ENCODE measurements at regions not wholly inside any gene's neighbourhood (a gene's known extent, or its start where the extent isn't known, plus 50 kb on each side); places are given as distances from the start of the nearest gene placed in this dataset.

DNA sequence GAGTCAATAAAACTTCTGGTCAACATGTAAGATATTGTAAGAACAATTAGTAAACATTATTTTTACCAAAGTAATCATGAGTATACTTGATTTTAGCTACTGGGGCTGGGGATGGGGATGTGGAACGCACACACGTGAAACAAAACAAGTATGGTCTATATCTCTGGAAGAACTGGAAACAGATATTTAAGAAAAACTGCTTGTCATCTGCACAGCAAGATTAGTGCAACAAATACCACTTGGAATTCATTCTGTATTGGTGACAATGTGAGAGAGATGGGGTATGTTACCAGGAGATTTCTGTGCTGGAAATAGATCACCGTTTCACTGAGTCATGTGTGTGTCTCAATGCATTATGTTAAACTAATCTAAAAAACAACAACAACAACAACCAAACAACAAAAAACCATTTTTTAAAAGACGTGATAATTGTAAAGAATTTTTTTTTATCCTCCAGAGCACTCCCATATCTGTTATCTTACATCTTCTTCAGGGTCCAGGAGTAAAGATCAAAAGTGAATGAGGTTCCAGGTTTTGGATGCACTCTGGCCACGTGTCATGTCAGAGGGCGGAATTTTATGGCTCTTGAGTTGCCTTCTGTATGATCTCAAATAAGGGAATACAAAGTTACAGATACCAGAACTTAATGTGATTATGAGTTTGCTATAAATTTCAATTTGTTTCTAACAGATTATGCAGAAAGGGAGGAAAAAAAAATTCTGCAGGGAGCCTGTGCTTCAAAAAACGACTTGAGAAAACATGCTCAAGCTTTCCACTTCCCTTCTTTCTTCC is 153.0 kb downstream of the BBOX1 start:
- no peak for DNase-seq (ENCODE audit: low spot score)
- TF ChIP-seq, protein P1, sequence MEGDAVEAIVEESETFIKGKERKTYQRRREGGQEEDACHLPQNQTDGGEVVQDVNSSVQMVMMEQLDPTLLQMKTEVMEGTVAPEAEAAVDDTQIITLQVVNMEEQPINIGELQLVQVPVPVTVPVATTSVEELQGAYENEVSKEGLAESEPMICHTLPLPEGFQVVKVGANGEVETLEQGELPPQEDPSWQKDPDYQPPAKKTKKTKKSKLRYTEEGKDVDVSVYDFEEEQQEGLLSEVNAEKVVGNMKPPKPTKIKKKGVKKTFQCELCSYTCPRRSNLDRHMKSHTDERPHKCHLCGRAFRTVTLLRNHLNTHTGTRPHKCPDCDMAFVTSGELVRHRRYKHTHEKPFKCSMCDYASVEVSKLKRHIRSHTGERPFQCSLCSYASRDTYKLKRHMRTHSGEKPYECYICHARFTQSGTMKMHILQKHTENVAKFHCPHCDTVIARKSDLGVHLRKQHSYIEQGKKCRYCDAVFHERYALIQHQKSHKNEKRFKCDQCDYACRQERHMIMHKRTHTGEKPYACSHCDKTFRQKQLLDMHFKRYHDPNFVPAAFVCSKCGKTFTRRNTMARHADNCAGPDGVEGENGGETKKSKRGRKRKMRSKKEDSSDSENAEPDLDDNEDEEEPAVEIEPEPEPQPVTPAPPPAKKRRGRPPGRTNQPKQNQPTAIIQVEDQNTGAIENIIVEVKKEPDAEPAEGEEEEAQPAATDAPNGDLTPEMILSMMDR (IDR thresholded peaks at IDR 0.05) = no peak
- Histone ChIP-seq H3K27ac (no peak overlapping the region), H3K4me3 (no peak overlapping the region)

DNA sequence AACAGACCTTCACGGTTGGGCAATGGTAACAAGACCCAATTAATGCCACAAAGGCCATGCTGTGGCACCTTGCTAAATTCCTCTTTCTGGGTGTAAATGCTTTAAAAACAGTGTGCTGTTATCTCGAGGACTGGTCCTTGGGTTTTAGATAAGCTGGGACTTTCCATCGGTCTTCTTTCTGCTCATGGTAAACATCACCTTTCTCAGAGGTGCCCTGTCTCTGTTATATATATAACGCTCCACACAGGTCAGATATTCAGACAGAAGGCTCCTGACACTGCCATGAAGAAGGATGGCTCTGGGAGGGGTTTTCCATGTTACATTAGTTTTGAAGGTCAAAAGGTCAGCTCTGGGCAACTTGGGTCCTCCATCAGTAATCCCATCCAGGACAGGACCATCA is 151.6 kb downstream of the BBOX1 start:
- DNase-seq (ENCODE audit: low spot score) = no peak
- no peak overlapping the region for H3K27ac ChIP-seq
- no peak overlapping the region for H3K4me3 ChIP-seq
- TF ChIP-seq, protein P1 (IDR thresholded peaks at IDR 0.05) = no peak

DNA sequence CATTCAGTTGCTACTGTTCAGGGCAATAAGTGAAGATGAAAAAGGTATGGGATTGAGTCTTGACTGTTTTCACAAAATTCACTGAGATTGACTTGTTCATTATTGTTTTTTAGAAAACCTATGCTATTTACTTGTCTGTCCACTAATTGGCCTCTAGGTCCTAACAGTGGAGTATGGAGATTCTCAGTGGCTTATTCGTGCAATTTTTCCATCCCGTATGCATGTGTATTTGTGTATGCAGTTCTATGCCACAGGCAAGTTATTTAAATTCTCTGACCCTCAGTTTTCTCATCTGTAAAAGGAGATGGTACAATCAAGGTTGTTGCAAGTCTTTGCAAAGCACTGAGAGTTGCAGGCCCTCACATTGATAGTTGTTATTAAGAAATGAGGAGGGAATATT is 151.0 kb downstream of the BBOX1 start:
- no peak for DNase-seq (ENCODE audit: low spot score)
- Histone ChIP-seq H3K27ac (no peak overlapping the region), H3K4me3 (no peak overlapping the region)
- TF ChIP-seq, protein P1 (IDR thresholded peaks at IDR 0.05) = no peak

DNA sequence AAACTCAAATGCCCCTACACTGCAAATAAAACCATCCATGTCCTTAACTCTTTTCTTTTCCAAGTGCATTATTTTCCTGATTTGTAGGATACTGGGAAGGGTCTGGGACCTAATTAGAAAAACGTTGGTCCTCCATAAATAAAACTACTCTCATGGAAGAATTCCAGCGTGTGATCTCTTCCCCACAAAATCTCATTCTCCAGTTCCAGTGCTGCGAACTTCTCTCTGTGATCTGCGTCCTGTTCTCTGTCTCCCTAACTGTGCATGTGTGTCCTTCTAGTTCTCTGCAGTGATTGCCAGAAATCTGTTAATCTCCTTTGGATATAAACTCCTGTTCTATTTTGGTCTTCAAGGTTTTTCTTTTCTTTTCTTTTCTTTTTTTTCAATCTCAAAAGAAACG is 148.1 kb downstream of the BBOX1 start:
- Histone ChIP-seq H3K4me3 (no peak overlapping the region), H3K27ac (no peak overlapping the region)
- DNase-seq (ENCODE audit: low spot score) = no peak
- TF ChIP-seq, protein P1 (IDR thresholded peaks at IDR 0.05) = no peak

DNA sequence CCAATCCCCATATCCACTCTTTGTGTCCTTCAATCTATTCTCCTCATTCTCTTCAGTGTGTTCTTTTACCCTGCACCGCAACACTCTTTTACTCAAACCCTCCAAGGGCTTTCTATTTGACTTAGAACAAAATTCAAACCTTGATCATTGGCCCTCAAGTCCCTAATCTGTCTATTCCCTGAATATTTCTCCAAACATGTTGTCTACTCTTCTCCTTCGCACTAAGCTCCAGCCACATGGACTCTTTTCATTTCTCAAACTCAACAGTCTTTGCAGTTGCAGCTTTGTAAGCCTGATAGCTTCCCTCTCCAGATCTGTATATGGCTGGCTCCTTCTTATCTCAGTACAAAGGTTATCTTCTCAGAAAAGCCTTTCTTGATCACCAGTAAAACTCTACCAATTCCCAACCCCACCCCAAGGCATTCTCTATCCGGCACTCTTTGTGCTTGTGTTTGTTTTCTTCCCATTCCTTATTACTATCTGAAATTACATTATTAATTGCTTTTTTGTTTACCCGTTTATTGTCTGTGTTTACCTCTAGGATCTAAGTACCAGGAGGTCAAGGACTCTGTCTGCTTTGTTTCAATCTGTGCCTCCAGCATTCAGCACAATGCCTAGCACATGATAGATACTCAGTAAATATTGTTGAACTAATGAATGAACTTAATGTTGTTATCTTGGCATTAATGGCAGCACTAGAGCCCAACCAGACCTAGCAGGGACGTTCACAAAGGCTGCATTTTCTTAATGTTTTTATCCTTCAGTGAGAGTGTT is 147.4 kb downstream of the BBOX1 start:
- TF ChIP-seq, protein P1 (IDR thresholded peaks at IDR 0.05) = no peak
- no peak for DNase-seq (ENCODE audit: low spot score)
- H3K4me3 ChIP-seq = no peak overlapping the region
- no peak overlapping the region for H3K27ac ChIP-seq

GRCh38 chr11:27187075-27187847 is 146.6 kb downstream of the BBOX1 start:
- no peak overlapping the region for H3K27ac ChIP-seq
- DNase-seq (ENCODE audit: low spot score) = no peak
- no peak overlapping the region for H3K4me3 ChIP-seq
- TF ChIP-seq, protein P1 (IDR thresholded peaks at IDR 0.05) = no peak

Measured in coronary artery (tissue), 2 donors.